ENCODE measurements at regions not wholly inside any gene's neighbourhood (a gene's known extent, or its start where the extent isn't known, plus 50 kb on each side); places are given as distances from the start of the nearest gene placed in this dataset.

GRCh38 chr14:28901631-28902030 is 135.0 kb downstream of the FOXG1 start:
- ChIA-PET CTCF (ENCODE audit: partially characterized antibody) (no interaction called here), POLR2A (ENCODE audit: partially characterized antibody) (no interaction called here)
- Histone ChIP-seq H3K4me1 (replicated peaks in 1 of 4; ENCODE audit: control insufficient read depth in 3 of 4, insufficient read depth in 4 of 4, low read length in 3 of 4) (no peaks in the 10 kb centered on the region), H4K8ac (ENCODE audit: extremely low read depth, insufficient read depth, low read length) (no peak overlapping the region), H3K27ac (ENCODE audit: low read depth, low read length) (no peak overlapping the region), H2BK120ac (replicated peaks; ENCODE audit: low read depth, low read length) (no peak overlapping the region), H3K23ac (ENCODE audit: insufficient read length) (no peak overlapping the region), H2BK15ac (ENCODE audit: low read length) (no peak overlapping the region), H3K9ac (replicated peaks in 1 of 4; ENCODE audit: extremely low read depth in 1 of 4, low read depth in 3 of 4, low read length in 3 of 4) (no peak overlapping the region), H3K4me3 (ENCODE audit: extremely low read depth in 1 of 4, insufficient read depth in 2 of 4, low read depth in 3 of 4, low read length in 4 of 4) (no peak overlapping the region), H3K27me3 (replicated peaks in 1 of 4; ENCODE audit: control insufficient read depth in 3 of 4, extremely low read depth in 1 of 4, insufficient read depth in 3 of 4, low read length in 3 of 4) (no peaks in the 10 kb centered on the region), H3K4me2 (ENCODE audit: insufficient read depth in 1 of 2, low read depth in 2 of 2, low read length in 2 of 2) (no peak overlapping the region), H3K9me3 (ENCODE audit: insufficient read depth in 2 of 2, low read depth in 1 of 2, low read length in 1 of 2) (no peaks in the 10 kb centered on the region), H2BK5ac (ENCODE audit: low read depth, low read length) (no peak overlapping the region), H4K5ac (ENCODE audit: insufficient read length, low read depth, low read length) (no peak overlapping the region), H2BK12ac (ENCODE audit: low read depth, low read length) (no peak overlapping the region), H4K20me1 (replicated peaks in 1 of 2; ENCODE audit: control insufficient read depth in 1 of 2, insufficient read depth in 2 of 2, low read length in 2 of 2) (no peaks in the 10 kb centered on the region), H3K79me2 (ENCODE audit: control insufficient read depth in 1 of 2, insufficient read depth in 2 of 2, low read length in 2 of 2) (no peaks in the 10 kb centered on the region), H3K14ac (ENCODE audit: insufficient read length) (no peak overlapping the region), H2AFZ (ENCODE audit: low read length) (no peak overlapping the region), H3K79me1 (ENCODE audit: low read depth, low read length) (no peaks in the 10 kb centered on the region), H3K23me2 (ENCODE audit: low read depth, low read length) (no peaks in the 10 kb centered on the region), H3K36me3 (ENCODE audit: control insufficient read depth in 2 of 4, insufficient read depth in 4 of 4, low read length in 3 of 4) (no peaks in the 10 kb centered on the region), H3K18ac (ENCODE audit: extremely low read depth, low read length) (no peak overlapping the region), H3K56ac (replicated peaks; ENCODE audit: insufficient read length, low read depth, low read length) (no peak overlapping the region), H3K4ac (replicated peaks; ENCODE audit: insufficient read length, low read depth, low read length) (no peak overlapping the region), H4K91ac (replicated peaks; ENCODE audit: insufficient read length, low read length) (no peak overlapping the region), H2AK5ac (ENCODE audit: low read depth, low read length) (no peak overlapping the region), H2BK20ac (ENCODE audit: low read length) (no peak overlapping the region)
- FAIRE-seq, result no peak
- 85% methylated on average over 1 of the region's 1 CpG; no CpG with 5 or more reads in 1 of the 2 experiments for WGBS, 2 experiments (ENCODE audit: extremely low coverage in 1 of 2, insufficient coverage in 1 of 2, insufficient read length in 1 of 2, insufficient replicate concordance in 2 of 2, low coverage in 1 of 2, low lambda C conversion rate in 2 of 2, missing lambda C conversion rate in 1 of 2)
- no peak for TF ChIP-seq TBP (IDR thresholded peaks at IDR 0.05; ENCODE audit: low read depth, low read length)
- TF ChIP-seq EZH2 (IDR thresholded peaks at IDR 0.05; ENCODE audit: low read depth, low read length, severe bottlenecking), result no peak
- no peak for TF ChIP-seq RBBP5 (IDR thresholded peaks at IDR 0.05; ENCODE audit: borderline replicate concordance, low read depth, low read length)
- TF ChIP-seq CBX5 (IDR thresholded peaks at IDR 0.05; ENCODE audit: low read depth, low read length), result no peak
- no peak for TF ChIP-seq E2F6 (IDR thresholded peaks at IDR 0.05)
- TF ChIP-seq CTBP2 (IDR thresholded peaks at IDR 0.05; ENCODE audit: borderline replicate concordance, insufficient read depth, insufficient read length, low read length), result no peak
- no peak for TF ChIP-seq SP4 (IDR thresholded peaks at IDR 0.05; ENCODE audit: low read length)
- TF ChIP-seq SUZ12 (IDR thresholded peaks at IDR 0.05; ENCODE audit: low read length), result no peak
- TF ChIP-seq KDM4A (IDR thresholded peaks at IDR 0.05; ENCODE audit: low read depth, low read length, severe bottlenecking), result no peak
- no peak for TF ChIP-seq HDAC6 (IDR thresholded peaks at IDR 0.05; ENCODE audit: low read depth, low read length)
- TF ChIP-seq BACH1 (IDR thresholded peaks at IDR 0.05; ENCODE audit: low read length), result no peak
- no peak for TF ChIP-seq ZNF274 (IDR thresholded peaks at IDR 0.05; ENCODE audit: borderline replicate concordance, extremely low read depth, low read length)
- TF ChIP-seq SIRT6 (IDR thresholded peaks at IDR 0.05; ENCODE audit: low read length), result no peak
- TF ChIP-seq SP1 (IDR thresholded peaks at IDR 0.05; ENCODE audit: low read depth, low read length), result no peak
- no peak for DNase-seq (ENCODE audit: low read depth in 1 of 2, low spot score in 2 of 2)
